Islet of Langerhans (tissue), 1 donor: ENCODE measurements at regions not wholly inside any gene's neighbourhood (a gene's known extent, or its start where the extent isn't known, plus 50 kb on each side); places are given as distances from the start of the nearest gene placed in this dataset.

Source experiments
- FAIRE-seq: peaks from one replicate; lab custom pipeline; 2011; peaks lifted over from hg19 to GRCh38; lab: Jason Lieb, UNC

DNA sequence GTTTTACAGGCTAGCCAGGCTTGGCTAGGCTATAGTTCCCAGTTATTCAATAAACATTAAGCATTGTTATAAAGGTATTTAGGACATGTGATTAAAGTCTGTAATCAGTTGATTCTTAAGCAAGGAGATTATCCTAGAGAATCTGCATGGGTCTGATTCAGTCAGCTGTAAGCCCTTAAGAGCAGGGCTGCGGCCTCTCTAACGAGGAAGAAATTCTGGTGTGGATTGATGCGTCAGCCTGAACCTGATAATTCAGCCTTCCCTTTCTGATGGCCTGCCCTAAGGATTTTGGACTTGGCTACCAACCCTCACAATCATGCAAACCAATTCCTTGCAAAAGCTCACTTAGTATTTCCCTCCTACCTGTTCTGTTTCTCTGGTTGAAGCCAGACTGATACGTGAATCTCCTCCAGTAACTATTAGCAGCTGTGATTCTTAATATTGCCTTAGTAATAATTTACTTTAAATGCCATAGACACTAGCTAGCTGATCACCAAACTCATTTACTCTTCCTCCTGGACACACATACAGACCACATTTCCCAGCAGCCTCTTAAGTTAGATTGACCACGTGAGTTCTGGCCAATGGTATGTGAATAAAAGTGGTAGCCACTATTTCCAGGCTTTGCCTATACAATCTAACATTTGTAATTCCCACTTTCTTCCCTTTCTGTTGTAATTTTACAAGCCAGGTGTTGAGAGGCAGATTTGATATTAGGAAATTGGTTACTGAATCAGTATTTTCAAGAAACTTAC, 678.0 kb upstream of the INTU start:
- no peak for FAIRE-seq

DNA sequence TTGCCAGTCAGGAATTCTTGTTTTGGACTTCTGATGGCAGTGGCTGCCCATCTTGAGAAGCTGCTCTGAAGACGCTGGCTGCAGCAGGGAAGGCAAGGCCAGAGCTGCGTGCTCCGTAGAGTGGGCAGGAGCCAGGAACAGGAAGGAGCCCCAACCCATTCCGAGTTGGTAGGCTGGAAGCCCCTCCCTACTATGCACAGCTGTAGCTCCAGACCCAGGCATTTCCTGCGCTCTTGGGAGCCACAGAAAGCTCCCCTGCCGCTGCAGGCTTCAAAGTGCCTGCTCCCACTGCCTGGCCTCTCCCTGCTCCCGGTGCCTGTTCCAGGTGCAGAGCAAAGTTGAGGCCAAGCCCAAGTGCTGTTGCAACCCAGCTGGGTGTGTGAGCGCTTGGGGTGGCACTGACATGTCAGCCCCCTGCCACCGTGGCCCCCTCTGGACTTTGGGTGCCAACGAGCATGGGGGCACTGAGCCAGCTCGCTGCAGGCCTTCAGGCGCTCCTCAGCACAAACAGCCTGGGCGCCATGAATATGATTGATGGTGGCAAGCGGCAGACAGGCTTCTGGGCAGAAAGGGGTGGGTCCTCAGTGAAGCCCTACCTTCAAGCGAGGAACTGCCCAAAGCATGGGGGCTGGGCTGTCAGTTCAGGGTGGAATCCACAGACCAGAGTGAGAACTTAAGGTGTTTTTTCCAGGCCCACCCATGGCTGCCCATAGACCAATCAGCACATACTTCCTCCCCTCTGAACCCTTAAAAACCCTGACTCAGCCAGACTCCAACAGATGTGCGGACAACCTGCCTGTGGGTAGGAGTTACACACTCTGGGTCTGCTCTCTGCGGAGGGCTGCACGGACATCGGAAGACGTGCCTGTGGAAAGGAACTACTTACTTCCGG, 677.2 kb upstream of the INTU start:
- no peak for FAIRE-seq

DNA sequence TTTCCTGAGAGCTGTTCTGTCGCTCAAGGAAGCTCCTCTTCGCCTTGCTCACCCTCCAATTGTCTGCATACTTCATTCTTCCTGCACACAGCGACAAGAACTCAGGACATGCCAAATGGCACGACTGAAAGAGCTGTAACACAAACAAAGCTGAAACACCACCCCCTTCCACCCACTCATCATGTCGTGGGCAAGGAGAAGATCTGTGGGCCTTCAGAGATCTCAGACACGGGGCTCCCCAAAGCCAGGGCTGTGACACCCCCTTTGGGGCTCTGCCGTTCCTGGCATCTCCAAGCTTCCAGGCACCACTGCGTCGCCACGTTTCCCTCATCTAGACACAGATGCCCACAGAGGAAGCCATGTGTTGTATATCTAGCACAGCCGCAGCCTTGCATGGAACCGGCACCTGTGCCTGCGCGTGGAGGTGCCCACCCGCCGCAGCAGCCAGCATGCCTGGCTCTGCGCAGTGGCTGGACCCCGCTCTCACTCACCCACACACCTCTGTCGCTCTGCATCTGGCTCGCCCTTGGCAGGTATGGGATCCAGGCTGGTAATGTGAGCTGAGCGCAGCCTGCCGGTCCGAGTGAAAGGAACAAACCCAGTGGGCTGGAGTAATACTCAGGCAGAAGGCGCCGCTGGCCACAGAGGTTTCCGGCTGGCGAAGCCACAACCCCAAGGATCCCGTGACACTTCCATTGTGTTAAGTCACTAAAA, 676.4 kb upstream of the INTU start:
- FAIRE-seq = no peak

DNA sequence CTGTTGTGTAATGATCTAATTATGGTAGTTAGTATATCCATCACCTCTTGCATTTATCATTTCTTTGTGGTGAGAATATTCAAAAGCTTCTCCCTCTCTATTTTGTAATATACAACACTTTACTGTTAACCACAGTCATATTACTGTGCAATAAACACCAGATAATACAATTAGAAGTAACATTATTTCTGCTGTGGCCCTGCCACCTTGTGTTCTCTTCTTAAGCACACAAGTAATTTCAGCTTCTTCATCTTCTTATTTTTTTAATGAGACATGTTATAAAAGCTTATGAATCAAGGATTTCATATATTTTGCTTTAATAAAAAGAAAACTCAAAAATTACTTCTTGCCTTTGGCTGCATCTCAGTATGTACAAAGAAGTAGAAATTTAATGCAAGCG, 675.2 kb upstream of the INTU start:
- FAIRE-seq = no peak

DNA sequence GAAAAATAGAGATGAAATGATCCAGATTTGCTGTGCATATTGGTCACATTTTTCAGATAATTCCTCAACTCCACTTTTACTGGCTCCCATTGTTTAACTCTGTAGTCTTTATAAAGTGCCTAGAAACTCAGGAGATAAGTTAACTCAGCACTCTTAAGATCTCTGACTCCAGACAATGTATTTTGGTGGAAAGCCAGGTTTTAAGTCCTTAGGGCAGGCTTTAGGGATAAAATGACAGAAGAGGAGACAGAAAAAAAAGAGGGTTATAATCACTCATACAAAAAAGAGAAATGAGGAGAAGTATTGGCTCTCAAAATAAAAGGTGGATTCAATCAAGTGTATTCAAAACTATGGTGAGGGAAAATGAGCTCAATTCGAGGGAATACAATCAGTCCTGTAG, 674.8 kb upstream of the INTU start:
- no peak for FAIRE-seq

DNA sequence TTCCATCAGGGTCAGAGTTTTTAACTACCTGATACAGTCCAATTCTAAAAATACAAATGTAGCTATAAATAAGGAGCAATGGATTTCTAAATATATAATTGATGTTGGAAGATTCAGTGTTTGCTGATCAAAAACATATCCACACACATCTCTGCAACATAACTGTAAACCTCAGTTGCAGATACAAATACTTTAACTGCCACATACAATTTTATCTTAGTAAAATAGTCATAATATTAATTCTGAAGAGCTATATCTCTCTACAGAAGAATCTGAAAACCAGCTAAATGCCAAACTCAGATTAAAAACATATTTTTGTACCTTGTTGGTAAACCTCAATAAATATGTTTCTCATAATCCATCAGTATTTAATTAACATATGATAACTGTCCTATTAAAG, 674.3 kb upstream of the INTU start:
- no peak for FAIRE-seq

DNA sequence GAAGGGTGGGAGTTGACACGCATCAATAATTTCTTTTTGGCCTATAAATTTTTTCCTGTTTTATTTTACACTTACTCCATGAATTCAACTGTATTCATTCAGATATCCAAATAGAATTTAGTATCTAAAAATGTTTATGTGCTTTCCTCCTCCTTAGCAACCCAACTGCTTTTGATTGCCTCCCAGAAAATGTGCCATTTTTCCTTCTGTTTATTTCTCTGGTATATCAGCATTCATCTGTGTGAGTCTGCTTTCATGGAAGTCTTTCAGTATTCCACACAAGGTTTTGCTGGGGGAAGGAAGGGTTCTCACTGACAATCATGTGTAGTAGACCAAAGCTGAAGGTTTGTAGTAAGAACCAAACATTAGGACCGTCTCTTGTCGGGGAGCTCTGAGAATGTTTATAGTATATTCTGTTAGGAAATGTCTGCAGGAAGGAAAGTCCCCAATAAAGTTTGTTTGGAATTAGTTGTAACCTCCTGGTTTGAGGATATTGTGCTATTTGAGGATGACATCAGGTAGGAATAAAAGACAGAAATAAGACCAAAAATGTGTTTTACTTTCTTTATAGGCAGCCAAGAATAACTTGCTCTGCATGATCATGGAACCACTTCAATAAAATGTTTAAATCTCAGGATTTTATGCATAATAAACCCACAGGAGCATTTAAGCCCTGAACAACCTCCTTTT, 673.6 kb upstream of the INTU start:
- FAIRE-seq = no peak

DNA sequence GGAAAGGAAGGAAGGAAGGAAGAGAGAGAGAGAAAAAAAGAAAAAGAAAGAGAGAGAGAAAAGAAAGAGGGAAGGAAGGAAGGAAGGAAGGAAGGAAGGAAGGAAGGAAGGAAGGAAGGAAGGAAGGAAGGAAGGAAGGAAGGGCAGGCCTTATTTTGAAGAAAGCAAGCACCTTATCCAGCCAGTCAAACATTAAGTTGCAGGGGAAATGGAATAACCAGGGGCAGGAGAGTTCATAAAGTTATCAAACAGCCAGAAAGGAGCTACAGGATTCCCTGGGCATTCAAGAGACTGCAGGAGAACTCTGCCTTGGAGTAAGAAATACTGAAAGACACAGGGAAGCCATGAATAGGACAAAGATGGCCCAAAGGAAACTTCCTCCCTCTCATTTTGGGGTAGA, 672.0 kb upstream of the INTU start:
- FAIRE-seq = no peak

DNA sequence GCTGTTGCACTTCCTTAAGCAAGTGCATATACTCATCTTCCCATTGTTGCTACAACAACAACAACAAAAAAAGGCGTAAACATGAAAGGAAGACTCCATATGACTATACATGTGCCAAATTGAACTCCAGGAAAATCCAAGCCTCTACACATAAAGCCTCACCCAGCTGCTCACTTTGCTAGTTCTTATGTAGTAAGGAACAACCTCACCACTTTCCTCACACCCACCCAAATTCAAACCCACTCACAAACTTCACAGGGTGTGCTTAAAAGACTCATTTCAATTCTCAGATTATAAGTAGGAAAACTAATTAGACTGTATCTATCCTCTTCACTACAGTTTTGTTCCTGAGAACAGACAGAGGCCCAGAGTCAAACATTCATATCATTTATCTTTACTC, 671.1 kb upstream of the INTU start:
- no peak for FAIRE-seq

DNA sequence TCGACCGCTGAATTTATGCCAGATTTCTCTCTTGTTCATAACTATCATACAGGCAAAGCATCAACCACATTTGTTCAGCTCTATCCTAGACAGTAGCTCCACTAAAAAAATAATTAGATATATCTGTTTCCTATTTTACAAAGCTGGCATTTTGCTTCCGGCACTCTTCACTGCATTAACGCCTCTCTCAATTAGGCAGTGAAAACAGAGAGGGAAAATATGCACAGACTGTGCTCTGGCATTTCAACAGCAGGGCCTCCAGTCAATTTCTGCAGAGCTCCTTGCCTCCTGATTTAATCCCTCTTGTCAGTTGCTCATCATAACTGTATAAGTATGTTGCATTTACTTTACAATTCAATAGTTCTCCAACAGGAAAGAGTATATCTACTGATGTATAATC, 666.9 kb upstream of the INTU start:
- no peak for FAIRE-seq

DNA sequence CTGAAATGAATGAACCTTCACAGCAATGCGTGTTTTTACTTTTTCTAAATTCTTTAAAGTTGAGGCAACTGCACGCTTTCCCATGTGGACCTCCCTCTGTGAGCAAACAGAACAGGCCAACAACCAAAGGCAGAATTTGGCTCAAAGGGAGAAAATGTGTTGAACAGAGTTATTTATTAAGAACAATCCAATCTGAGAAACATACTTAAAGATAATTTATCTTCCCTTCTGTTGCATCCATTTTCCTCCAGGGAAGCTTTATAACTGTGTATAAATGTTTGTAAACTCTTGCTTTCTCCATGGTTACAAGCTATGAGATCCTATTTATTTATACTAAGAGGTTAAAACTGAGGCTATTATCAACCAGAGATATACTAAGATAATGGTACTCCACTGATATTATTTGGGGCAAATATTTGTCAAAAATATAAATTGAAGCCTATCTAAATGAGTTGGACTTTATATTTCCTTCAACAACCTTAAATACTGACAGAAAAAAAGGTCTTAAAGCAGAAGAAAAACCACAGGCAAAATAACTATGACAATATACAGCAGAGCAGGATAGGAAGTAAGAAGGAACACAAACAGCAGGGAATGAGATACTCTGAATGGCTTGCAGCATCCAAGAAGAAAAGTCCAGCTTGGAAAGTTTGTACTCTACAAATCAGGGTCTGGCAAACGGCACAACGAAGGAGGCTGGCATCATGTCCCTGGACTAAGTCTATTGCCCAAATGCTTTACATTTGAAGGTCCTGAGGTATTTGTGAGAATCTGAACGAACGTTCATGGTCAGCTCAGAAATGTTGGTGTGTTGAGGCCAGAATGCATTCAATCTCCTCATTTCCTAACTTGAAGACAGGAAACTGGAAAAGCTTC, 663.2 kb upstream of the INTU start:
- FAIRE-seq = no peak

DNA sequence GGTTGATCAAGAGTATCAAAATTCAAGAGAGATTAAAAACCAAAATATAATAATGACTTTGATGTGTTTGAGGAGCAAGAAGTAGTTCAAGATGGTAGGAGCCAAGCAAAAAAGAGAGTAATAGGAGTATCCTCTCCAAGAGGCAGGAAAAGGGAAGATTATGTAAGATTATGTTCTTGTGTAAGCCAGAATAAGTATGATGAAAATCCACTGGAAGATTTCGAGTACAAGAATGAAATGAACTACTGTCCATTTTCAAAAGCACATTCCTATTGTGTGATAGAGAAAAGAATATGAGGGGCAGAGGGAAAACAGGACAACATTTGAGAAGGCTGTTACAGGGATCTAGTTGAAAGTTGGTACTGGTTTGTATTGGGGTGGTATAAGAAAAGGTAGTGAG, 659.6 kb upstream of the INTU start:
- no peak for FAIRE-seq

DNA sequence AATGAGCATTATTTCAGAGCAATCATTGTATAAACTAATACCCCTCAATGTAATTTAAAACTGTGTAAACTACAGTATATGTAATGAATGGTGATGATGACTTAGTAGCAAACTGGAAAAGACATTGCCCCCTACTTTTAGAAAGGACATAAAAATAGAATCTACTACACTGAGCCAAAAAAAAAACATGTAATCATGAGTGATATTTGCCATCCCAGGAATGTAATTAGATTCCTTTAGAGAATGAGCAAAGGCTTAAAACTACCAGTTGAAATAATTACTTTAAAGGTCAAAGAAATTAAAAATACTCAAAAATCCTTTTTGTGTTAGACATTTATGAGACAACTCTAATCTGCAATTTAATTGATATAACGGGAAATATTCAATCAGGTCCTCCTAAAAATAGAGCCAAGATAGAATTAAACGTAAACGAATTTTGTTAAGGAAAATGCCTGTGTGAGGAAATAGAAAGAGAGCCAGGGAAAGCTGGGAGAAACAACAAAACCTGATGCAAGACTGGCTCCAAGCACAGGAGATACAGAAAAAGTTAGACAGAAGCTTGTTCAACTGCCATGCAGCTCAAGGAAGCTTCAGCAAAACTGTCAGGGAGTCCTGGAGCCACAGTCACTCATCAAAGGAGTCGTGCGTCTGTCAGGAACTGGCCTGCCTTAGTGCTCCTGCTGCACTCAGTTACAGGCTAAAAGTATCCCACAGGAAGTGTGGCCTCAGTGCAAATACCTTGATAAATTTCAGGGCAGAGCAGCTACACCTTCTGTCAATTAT, 655.7 kb upstream of the INTU start:
- FAIRE-seq = no peak

DNA sequence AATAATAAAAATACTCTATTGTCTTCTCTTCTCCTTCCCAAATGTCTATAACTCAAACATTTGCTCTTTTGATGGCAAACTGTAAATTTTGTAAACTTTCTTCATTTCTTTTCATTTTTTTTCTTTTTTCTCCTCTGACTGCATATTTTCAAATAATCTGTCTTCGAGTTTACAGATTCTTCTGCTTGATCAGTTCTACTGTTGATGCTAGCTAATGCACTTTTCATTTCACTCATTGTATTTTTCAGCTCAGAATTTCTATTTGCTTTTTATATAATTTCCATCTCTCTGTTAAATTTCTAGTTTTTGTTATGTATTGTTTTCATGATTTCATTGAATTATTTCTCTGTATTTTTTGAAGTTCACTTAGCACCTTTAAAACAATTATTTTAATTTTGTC, 646.8 kb upstream of the INTU start:
- no peak for FAIRE-seq

DNA sequence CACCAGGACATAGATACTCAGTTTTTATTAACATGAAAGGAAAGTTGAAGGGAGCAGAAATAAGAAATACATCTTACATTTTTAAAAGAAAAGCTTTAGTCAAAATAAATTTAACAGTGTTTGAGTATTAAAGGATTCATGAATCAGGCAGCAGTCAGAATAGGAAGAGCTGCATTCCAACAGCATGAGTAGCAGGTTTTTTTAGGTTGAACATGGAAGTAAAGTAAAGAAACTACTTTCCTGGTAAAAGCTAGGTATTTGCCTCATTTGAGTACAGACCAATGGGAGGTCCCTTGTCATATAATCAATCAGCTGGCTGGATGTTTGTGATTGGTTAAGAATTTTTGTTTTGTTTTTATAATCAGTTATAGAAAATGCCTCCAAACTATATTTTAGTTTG, 645.9 kb upstream of the INTU start:
- no peak for FAIRE-seq

DNA sequence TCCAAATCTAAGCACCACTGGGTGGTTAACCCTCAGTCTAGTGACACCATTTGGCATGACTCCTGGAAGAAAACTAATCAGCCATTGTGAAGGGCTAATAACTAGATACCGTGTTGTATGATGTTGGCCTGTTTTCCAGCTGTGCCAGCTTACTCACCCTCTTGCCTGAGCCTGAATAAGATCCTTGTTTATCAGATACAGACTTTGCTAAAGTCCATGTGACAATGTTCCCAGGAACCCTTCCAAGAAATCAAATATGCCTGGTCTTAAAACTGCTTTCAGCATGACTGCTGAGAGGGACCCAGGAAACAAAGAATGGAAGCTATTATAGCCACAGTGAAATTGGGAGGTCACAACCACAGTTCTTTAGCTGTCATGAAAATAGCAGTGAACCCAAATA, 640.8 kb upstream of the INTU start:
- FAIRE-seq = no peak

DNA sequence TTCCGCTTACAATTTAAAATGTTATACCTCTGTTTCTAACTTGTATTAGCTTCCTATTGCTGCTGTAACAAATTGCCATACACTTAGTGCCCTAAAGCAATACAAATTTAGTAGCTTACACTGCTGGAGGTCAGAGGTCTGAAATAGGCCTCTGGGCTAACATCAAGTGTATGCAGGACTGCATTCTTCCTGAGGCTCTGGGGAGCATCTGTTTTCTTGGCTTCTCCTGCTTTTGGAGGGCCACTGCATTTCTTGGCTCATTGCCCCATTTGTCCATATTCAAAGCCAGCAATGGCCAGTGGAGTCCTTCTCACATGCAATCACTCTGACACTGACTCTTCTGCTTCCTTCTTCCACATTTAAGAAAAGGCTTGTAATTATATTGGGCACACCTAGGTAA, 639.8 kb upstream of the INTU start:
- no peak for FAIRE-seq

DNA sequence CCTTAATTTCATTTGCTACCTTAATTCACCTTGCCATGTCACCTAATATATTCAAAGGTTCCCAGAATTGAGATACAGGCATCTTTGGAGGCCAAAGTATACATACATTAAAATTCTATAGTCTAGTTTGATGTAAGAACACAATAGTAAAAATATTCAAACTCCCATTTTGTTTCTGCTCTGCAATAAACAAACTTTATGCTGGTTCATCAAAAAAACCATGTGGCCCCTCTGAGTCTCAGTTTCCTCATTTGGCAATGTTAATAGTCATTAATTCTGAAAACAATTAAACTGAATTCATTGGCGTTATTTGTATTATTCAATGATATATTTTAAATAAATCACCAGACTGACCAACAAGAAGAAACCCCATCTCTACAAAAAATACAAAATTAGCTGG, 639.4 kb upstream of the INTU start:
- FAIRE-seq = no peak

DNA sequence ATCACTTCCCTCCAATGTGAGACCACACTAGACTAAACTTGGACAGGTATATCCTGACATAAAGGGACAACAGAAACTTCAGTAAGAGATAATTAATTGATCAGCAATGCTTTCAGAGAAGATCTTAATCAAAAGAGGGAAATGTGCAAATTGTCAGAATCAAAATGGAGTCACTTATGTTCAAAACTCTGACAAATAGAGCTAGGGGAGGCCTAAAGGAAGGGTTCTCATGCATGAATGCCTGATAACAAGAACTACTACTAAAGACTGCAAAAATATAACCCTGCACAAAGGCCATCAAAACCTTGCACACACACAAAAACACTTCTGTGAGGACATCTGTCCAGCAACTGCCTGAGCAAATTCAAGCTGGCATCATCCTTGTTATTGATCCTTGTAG, 637.5 kb upstream of the INTU start:
- FAIRE-seq = no peak

DNA sequence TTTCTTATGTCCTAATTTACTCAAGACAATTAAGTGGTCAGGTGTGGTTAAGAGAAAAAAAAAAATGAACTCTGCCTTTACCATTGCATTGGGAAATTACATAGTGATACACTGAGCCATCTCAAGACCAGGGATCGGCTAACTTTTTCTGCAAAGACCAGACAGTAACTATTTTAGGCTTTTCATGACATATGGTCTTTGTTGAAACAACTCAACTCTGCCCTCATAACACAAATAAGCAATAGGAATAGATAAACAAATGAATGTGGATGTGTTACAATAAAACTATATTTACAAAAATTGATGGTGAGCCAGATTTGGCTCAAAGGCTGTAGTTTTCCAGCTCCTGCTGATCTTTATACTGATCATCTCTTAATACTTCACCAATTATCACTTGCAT, 632.6 kb upstream of the INTU start:
- FAIRE-seq = no peak

DNA sequence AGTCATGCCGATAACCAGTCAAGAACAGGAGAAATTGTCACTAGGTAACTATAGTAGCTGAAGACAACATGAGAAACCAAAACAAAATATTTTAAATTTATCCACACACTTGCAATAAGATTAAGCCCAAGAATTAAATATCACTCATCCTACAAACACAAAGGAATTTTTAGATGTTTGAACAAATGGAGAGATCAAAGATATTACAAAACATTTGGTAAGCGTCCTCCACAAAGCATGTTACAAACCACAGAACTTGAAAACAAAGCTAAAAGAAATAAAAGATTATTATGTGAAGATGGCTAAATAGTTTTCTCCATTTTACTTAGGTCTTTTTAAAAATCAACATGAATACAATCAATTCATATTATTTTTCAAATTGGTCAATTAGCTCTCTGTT, 631.9 kb upstream of the INTU start:
- no peak for FAIRE-seq
